ENCODE measurements at regions not wholly inside any gene's neighbourhood (a gene's known extent, or its start where the extent isn't known, plus 50 kb on each side); places are given as distances from the start of the nearest gene placed in this dataset.

DNA sequence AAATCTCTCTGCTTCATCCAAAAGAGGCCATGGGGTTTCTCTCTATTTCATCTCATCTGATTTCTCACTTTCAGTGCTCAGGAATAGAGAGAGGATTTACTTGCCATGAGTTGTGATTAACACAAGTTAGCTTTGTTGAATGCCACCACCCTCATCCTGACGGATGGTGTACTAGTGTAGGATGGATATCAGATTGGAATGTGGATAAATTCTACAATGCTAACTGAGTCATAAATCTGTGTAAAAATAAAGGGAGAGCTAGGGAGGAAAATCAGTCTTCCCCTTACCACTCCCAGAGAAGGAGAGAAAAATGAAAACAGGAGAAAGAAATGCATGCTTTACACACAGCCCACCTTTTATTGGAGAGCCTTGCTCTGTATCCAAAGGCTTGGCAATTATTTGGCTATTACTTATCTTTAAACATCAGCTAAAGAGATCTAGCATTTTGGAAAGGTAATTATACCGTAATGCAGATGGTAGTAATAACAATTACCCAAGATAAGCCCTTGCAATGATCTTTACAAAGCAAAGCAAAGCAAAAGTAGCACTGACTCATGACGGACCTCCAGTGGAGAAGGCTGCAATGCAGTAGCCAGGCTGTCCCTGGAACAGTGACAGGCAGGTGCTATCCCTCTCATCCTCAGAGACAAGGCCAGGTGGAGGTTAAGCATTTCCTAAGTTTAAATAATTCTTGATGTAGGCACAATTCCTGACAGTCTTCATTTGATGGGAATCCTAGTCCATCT, 306.3 kb upstream of the PPARGC1A start (continued):
- TF ChIP-seq CTCF (IDR thresholded peaks at IDR 0.05; ENCODE audit: control extremely low read depth in 1 of 3, insufficient read depth in 1 of 3, low read depth in 1 of 3, low read length in 3 of 3): peak; percentile 3 to 38 (median 33); a peak in 2 of 4 replicates
- TF ChIP-seq SP2 (IDR thresholded peaks at IDR 0.05; ENCODE audit: low read length): no peak
- peak; percentile 42 to 47; a peak in 3 of 4 replicates for TF ChIP-seq RAD21 (IDR thresholded peaks at IDR 0.05 in 1 of 2, conservative IDR thresholded peaks at IDR 0.05 in 1 of 2; ENCODE audit: low read depth in 2 of 2, low read length in 2 of 2)
- no peak for TF ChIP-seq SRF (IDR thresholded peaks at IDR 0.05; ENCODE audit: low read depth, low read length)
